ENCODE measurements at regions not wholly inside any gene's neighbourhood (a gene's known extent, or its start where the extent isn't known, plus 50 kb on each side); places are given as distances from the start of the nearest gene placed in this dataset.

GRCh38 chr19:31148671-31149070 is 200.6 kb downstream of the TSHZ3 start:
- Mint-ChIP-seq H3K4me3 (no peak overlapping the region), H3K9me3 (peaks cover 0 to 5% (median 0%) of the 10 kb centered on the region in 7 donors), H3K27ac (no peak overlapping the region), H3K4me1 (no peaks in the 10 kb centered on the region), H3K27me3 (no peaks in the 10 kb centered on the region), H3K36me3 (no peaks in the 10 kb centered on the region)
- ATAC-seq (ENCODE audit: low read depth in 2 of 2): no peak
- no peak for DNase-seq

GRCh38 chr19:31147234-31147633 is 202.0 kb downstream of the TSHZ3 start:
- H3K4me1 Mint-ChIP-seq: no peaks in the 10 kb centered on the region
- no peaks in the 10 kb centered on the region for H3K27me3 Mint-ChIP-seq
- DNase-seq (no peak), ATAC-seq (ENCODE audit: low read depth in 2 of 2) (no peak)
- no peak overlapping the region for H3K4me3 Mint-ChIP-seq
- no peaks in the 10 kb centered on the region for H3K36me3 Mint-ChIP-seq
- peaks cover 0 to 7% (median 0%) of the 10 kb centered on the region in 7 donors for H3K9me3 Mint-ChIP-seq
- no peak overlapping the region for H3K27ac Mint-ChIP-seq

DNA sequence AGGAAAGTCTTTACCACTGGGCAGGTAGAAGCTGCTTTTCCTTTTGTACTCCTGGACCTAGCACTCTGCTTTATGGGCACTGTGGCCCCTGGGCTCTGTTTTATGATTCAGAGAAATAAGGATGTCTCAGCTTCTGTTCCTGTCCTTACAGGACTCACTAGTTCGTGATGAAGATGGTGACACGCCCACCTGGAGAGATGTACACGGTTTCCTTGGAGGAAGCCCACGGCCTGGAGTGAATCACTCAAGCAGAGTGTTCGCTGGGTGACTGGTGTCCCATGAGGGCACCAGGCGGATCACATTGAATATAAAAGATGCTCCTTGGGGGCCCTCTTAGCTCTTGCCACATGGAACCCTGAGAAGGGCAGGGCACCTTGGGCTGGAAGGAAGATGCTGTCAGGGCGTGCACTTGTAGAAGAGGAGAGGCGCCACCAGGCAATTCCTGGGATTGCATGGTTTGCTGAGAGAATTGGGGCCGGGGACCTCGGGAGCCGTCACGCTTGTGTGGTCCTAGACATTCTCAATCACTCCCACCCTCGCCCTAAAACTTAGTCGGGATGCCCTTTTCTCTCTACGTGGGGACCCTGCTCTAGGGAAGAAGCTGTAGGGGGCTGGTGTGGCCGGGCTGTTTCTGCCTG is 202.6 kb downstream of the TSHZ3 start:
- H3K27ac Mint-ChIP-seq: peak overlapping the region in 1 of 6 donors; percentile 22
- ATAC-seq (ENCODE audit: low read depth in 2 of 2) (no peak), DNase-seq (no peak)
- H3K27me3 Mint-ChIP-seq: no peaks in the 10 kb centered on the region
- no peaks in the 10 kb centered on the region for H3K36me3 Mint-ChIP-seq
- H3K9me3 Mint-ChIP-seq: peaks cover 0 to 6% (median 1%) of the 10 kb centered on the region in 7 donors
- H3K4me1 Mint-ChIP-seq: no peaks in the 10 kb centered on the region
- no peak overlapping the region for H3K4me3 Mint-ChIP-seq

DNA sequence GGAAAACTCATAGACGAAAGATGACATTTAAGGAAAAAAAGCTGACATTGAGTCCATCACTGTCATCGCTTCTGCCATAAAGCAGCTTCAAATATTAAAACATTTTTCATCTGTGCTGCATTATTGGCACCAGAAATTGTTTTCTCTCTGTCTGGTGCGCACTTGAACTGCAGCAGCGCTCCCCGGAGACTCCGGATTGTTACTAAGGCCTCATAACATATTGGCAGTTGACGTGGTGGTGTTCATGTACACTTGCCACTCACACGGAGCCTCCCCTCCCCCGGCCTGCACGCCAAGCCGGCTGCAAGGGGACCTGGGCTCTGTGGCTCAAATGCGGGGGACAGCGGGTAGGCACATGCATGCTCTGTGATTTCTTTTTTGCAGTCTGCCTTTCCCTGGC is 203.2 kb downstream of the TSHZ3 start:
- no peak for ATAC-seq (ENCODE audit: low read depth in 2 of 2)
- peaks cover 0 to 4% (median 2%) of the 10 kb centered on the region in 7 donors for H3K9me3 Mint-ChIP-seq
- H3K36me3 Mint-ChIP-seq: no peaks in the 10 kb centered on the region
- H3K4me3 Mint-ChIP-seq: no peak overlapping the region
- no peaks in the 10 kb centered on the region for H3K4me1 Mint-ChIP-seq
- DNase-seq: no peak
- peaks cover 0 to 3% (median 0%) of the 10 kb centered on the region in 3 donors for H3K27me3 Mint-ChIP-seq
- H3K27ac Mint-ChIP-seq: no peak overlapping the region

DNA sequence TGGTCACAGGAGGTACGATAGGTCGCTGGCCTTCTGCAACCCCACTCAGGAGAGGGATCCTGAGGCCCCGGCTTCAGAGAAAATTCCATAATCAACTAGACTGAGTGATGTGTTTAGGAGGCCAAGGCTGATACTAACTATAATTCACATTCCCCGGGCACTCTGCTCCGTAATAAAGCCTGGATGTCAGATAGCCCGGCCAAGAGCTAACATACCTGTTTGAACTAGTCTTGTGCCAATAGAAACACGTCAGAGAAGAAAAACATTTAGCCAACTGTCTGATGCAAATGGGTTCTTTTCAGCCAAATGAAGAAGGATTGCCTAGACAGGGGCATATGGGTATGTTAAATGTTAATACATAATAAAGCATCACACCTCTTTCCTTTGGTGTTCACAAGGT is 204.2 kb downstream of the TSHZ3 start:
- DNase-seq (no peak), ATAC-seq (ENCODE audit: low read depth in 2 of 2) (no peak)
- H3K4me1 Mint-ChIP-seq: no peaks in the 10 kb centered on the region
- H3K27me3 Mint-ChIP-seq: peaks cover 0 to 4% (median 0%) of the 10 kb centered on the region in 3 donors
- no peak overlapping the region for H3K27ac Mint-ChIP-seq
- H3K36me3 Mint-ChIP-seq: no peaks in the 10 kb centered on the region
- peaks cover 0 to 5% (median 2%) of the 10 kb centered on the region in 7 donors for H3K9me3 Mint-ChIP-seq
- no peak overlapping the region for H3K4me3 Mint-ChIP-seq

- DNase-seq (no peak), ATAC-seq (ENCODE audit: low read depth in 2 of 2) (no peak)
- H3K27me3 Mint-ChIP-seq: peaks cover 0 to 4% (median 0%) of the 10 kb centered on the region in 3 donors
- no peaks in the 10 kb centered on the region for H3K36me3 Mint-ChIP-seq
- peaks cover 0 to 8% (median 3%) of the 10 kb centered on the region in 7 donors for H3K9me3 Mint-ChIP-seq
- H3K27ac Mint-ChIP-seq: no peak overlapping the region
- H3K4me3 Mint-ChIP-seq: no peak overlapping the region
- H3K4me1 Mint-ChIP-seq: no peaks in the 10 kb centered on the region
These were observed 205.0 kb downstream of the TSHZ3 start for GRCh38 chr19:31144075-31144870.

- H3K9me3 Mint-ChIP-seq: peaks cover 0 to 15% (median 3%) of the 10 kb centered on the region in 7 donors
- no peak overlapping the region for H3K27ac Mint-ChIP-seq
- DNase-seq: no peak
- no peaks in the 10 kb centered on the region for H3K36me3 Mint-ChIP-seq
- peaks cover 0 to 4% (median 0%) of the 10 kb centered on the region in 3 donors for H3K27me3 Mint-ChIP-seq
- no peak overlapping the region for H3K4me3 Mint-ChIP-seq
- no peaks in the 10 kb centered on the region for H3K4me1 Mint-ChIP-seq
- no peak for ATAC-seq (ENCODE audit: low read depth in 2 of 2)
These were observed 207.9 kb downstream of the TSHZ3 start for GRCh38 chr19:31141301-31141700.

DNA sequence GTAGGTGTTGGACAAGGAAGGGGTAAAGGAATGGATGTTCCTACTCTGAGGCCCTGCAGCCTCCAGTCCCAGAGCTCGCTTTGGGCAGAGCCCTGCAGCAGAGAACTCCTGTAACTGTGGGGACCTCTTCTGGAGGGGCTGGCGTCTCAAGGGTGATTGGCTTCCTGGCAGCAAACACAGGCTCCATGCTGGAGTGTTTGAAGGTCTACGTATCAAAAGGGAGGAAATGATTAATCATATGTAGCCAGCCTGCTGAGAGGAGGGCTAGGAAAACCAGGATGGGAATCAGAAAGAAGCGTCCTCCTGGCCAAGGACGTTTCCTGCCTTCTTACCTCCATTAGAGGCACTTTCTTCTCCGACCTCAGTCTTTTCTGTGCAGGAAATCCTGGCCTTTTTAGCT is 208.5 kb downstream of the TSHZ3 start:
- Mint-ChIP-seq H3K4me1 (no peaks in the 10 kb centered on the region), H3K9me3 (peaks cover 0 to 15% (median 3%) of the 10 kb centered on the region in 7 donors)

DNA sequence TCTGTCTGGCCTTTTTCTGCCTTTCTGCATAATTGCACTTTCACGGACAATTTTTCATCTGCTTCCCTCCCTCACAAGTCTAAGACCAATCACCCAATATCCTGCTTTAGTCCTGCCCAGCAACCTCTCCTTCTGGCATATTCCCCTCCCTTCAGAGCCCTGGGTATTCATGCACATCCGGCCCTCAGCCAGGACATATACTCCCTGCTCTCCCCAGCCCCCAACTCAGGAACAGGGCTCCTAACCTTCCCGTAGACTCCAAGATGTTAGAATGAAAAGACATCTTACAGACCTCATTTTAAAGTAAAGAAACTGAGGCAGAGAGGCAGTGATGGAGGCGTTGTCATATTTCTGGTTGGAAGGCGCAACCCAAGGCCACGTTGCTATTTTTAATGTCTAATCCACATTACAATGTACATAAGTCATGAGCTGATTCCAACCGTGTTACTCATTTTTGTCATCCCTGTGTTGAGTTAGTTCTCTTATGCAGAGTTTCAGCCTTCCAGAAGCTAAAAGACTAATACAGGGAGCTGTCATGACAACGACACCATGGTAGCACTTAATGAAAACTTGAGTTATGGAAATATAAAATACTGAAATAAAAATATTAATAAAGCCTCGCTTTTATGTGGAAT is 209.2 kb downstream of the TSHZ3 start:
- no peak overlapping the region for H3K4me3 Mint-ChIP-seq
- H3K27ac Mint-ChIP-seq: no peak overlapping the region
- no peaks in the 10 kb centered on the region for H3K4me1 Mint-ChIP-seq
- ATAC-seq (ENCODE audit: low read depth in 2 of 2): no peak
- peaks cover 0 to 15% (median 3%) of the 10 kb centered on the region in 7 donors for H3K9me3 Mint-ChIP-seq
- no peak for DNase-seq
- peaks cover 0 to 4% (median 0%) of the 10 kb centered on the region in 3 donors for H3K27me3 Mint-ChIP-seq
- H3K36me3 Mint-ChIP-seq: no peaks in the 10 kb centered on the region

More for the DNA sequence above, 208.5 kb downstream of the TSHZ3 start:
- H3K27me3 Mint-ChIP-seq: peaks cover 0 to 4% (median 0%) of the 10 kb centered on the region in 3 donors
- no peak overlapping the region for H3K27ac Mint-ChIP-seq
- DNase-seq (no peak), ATAC-seq (ENCODE audit: low read depth in 2 of 2) (no peak)
- no peak overlapping the region for H3K4me3 Mint-ChIP-seq
- no peaks in the 10 kb centered on the region for H3K36me3 Mint-ChIP-seq

GRCh38 chr19:31138077-31138476 is 211.2 kb downstream of the TSHZ3 start:
- ATAC-seq (ENCODE audit: low read depth in 2 of 2) (no peak), DNase-seq (no peak)
- H3K27me3 Mint-ChIP-seq: peaks cover 0 to 9% (median 0%) of the 10 kb centered on the region in 3 donors
- H3K4me3 Mint-ChIP-seq: no peak overlapping the region
- no peaks in the 10 kb centered on the region for H3K36me3 Mint-ChIP-seq
- H3K9me3 Mint-ChIP-seq: peaks cover 0 to 15% (median 3%) of the 10 kb centered on the region in 7 donors
- H3K4me1 Mint-ChIP-seq: no peaks in the 10 kb centered on the region
- no peak overlapping the region for H3K27ac Mint-ChIP-seq

GRCh38 chr19:31135841-31136240 is 213.4 kb downstream of the TSHZ3 start:
- Mint-ChIP-seq H3K4me1 (no peaks in the 10 kb centered on the region), H3K27ac (no peak overlapping the region), H3K36me3 (no peaks in the 10 kb centered on the region), H3K9me3 (peaks cover 0 to 11% (median 2%) of the 10 kb centered on the region in 7 donors), H3K4me3 (no peak overlapping the region), H3K27me3 (peaks cover 0 to 5% (median 0%) of the 10 kb centered on the region in 3 donors)
- DNase-seq: no peak
- no peak for ATAC-seq (ENCODE audit: low read depth in 2 of 2)

GRCh38 chr19:31132753-31133110 is 216.5 kb downstream of the TSHZ3 start:
- Mint-ChIP-seq H3K4me1 (no peaks in the 10 kb centered on the region), H3K27ac (no peak overlapping the region), H3K36me3 (no peaks in the 10 kb centered on the region), H3K9me3 (peaks cover 0 to 24% (median 5%) of the 10 kb centered on the region in 7 donors), H3K27me3 (peaks cover 0 to 5% (median 0%) of the 10 kb centered on the region in 3 donors), H3K4me3 (no peak overlapping the region)
- ATAC-seq (ENCODE audit: low read depth in 2 of 2) (no peak), DNase-seq (no peak)

- no peak for ATAC-seq (ENCODE audit: low read depth in 2 of 2)
- no peak overlapping the region for H3K27ac Mint-ChIP-seq
- DNase-seq: no peak
These were observed 220.9 kb downstream of the TSHZ3 start for GRCh38 chr19:31128291-31128690.

More at GRCh38 chr19:31128291-31128690, 220.9 kb downstream of the TSHZ3 start:
- H3K4me1 Mint-ChIP-seq: peaks cover 0 to 2% (median 0%) of the 10 kb centered on the region in 3 donors
- H3K9me3 Mint-ChIP-seq: peaks cover 0 to 30% (median 9%) of the 10 kb centered on the region in 7 donors
- H3K4me3 Mint-ChIP-seq: peak overlapping the region in 1 of 8 donors; percentile 22
- H3K27me3 Mint-ChIP-seq: no peaks in the 10 kb centered on the region
- H3K36me3 Mint-ChIP-seq: no peaks in the 10 kb centered on the region

Data from naive B cell (primary cell).